Pancreas (tissue), 10 donors: ENCODE measurements at regions not wholly inside any gene's neighbourhood (a gene's known extent, or its start where the extent isn't known, plus 50 kb on each side); places are given as distances from the start of the nearest gene placed in this dataset.

Experiments
- ATAC-seq, 4 donors: fragments of 200-7000 bp; cut with Tn5 transposase; one replicate each; pipeline versions ENCODE4 v1.8.0 to v1.9.1; 2020; ENCODE audit warnings: mild to moderate bottlenecking in 4 of 4, moderate library complexity in 4 of 4
- DNase-seq, 6 donors: peaks; one replicate each; pipeline ENCODE4 v3.0.0-alpha.2; 2020
- FAIRE-seq: peaks from 2 replicates; lab custom pipeline; 2012; peaks lifted over from hg19 to GRCh38; lab: Jason Lieb, UNC
- H3K27ac ChIP-seq, 4 donors: fragments of 200-600 bp; sonication (generic); 1 replicate in 3 of 4; 2 replicates in 1 of 4; pipeline versions ENCODE4 v1.5.0 to v1.8.0; 2020
- H3K27me3 ChIP-seq, 4 donors: fragments of 200-600 bp; one replicate each; pipeline ENCODE4 v1.8.0; 2021
- H3K36me3 ChIP-seq, 3 donors: fragments of 200-600 bp; sonication (generic) in 1 of 3; one replicate each; pipeline versions ENCODE4 v1.5.0 to v1.8.0; 2020 to 2021
- H3K4me1 ChIP-seq, 3 donors: fragments of 200-600 bp; one replicate each; pipeline ENCODE4 v1.8.0; 2021
- H3K4me3 ChIP-seq, 4 donors: fragments of 200-600 bp; sonication (generic) in 2 of 4; one replicate each; pipeline versions ENCODE4 v1.5.0 to v1.8.0; 2020 to 2021
- H3K9me3 ChIP-seq, 4 donors: fragments of 200-600 bp; one replicate each; pipeline ENCODE4 v1.8.0; 2021
- CTCF ChIP-seq, 4 donors: fragments of 200-600 bp; sonication (generic) in 3 of 4; IDR thresholded peaks; one replicate each; pipeline versions ENCODE4 v1.5.0 to v1.8.0; 2021; ENCODE audit warnings: antibody characterized with exemption in 4 of 4
- WGBS, 2 donors: extraction: QIAGEN DNeasy Blood & Tissue Kit; methylation state at CpG; one replicate each; pipeline ENCODE4 v1.1.7; 2013; 5-methylcytosine and 5-hydroxymethylcytosine counted together
- intact Hi-C, 3 donors: fragments of 100-400 bp; cut with DNase I; formaldehyde crosslinking; loops; one replicate each; pipeline versions ENCODE4 v1.11.1 to v1.14.2; 2022
- donor health status: healthy with polysubstance abuse.
- donor health status: DM: no; HTN: no; CAD: no; lungs with moderate emphysema.
- donor health status: DM: no; HTN: no; CAD: no.
- donor health status: control.
- donor health status: control.
- donor health status: Bipolar disorder and iron deficiency.
- donor health status: DM: yes; HTN: yes; CAD: no.
- donor health status: DM: no; HTN: no; CAD: no.
- donor health status: DM: no; HTN: no; CAD: no.
- donor health status: DM: yes; HTN: yes; CAD: no.

GRCh38 chr7:131218727-131219128, 108.9 kb upstream of the MKLN1 start:
- WGBS, 2 donors: 65 to 73% methylated on average over 3 of the region's 3 CpGs
- no peaks in the 10 kb centered on the region for H3K9me3 ChIP-seq
- no peak for TF ChIP-seq CTCF (IDR thresholded peaks at IDR 0.05)
- FAIRE-seq (no peak), DNase-seq (no peak), ATAC-seq (no peak)
- intact Hi-C loops: no loop called here
- H3K27me3 ChIP-seq: no peaks in the 10 kb centered on the region
- no peaks in the 10 kb centered on the region for H3K36me3 ChIP-seq
- H3K27ac ChIP-seq: peak overlapping the region in 2 of 4 donors; percentile 48 to 65
- no peak overlapping the region for H3K4me3 ChIP-seq
- H3K4me1 ChIP-seq: no peaks in the 10 kb centered on the region

- no peak for TF ChIP-seq CTCF (IDR thresholded peaks at IDR 0.05)
- Histone ChIP-seq H3K27ac (peak overlapping the region; percentile 18 to 65 (median 46)), H3K4me3 (no peak overlapping the region), H3K4me1 (no peaks in the 10 kb centered on the region), H3K36me3 (no peaks in the 10 kb centered on the region), H3K9me3 (no peaks in the 10 kb centered on the region), H3K27me3 (no peaks in the 10 kb centered on the region)
- DNase-seq: peak in 2 of 6 donors; percentile 29 to 42
- FAIRE-seq: no peak
- WGBS, 2 donors: 48 to 57% methylated on average over 8 of the region's 8 CpGs
- ATAC-seq: peak; percentile 56 to 91 (median 87)
- intact Hi-C loops: no loop called here
Measured at GRCh38 chr7:131219312-131220041, 108.2 kb upstream of the MKLN1 start.

GRCh38 chr7:131221061-131221460, 106.6 kb upstream of the MKLN1 start:
- DNase-seq (peak in 1 of 6 donors; percentile 27), FAIRE-seq (no peak), ATAC-seq (no peak)
- Histone ChIP-seq H3K4me3 (no peak overlapping the region), H3K27ac (no peak overlapping the region), H3K4me1 (peaks cover 6 to 10% (median 10%) of the 10 kb centered on the region in 3 donors), H3K9me3 (no peaks in the 10 kb centered on the region), H3K27me3 (no peaks in the 10 kb centered on the region), H3K36me3 (no peaks in the 10 kb centered on the region)
- no peak for TF ChIP-seq CTCF (IDR thresholded peaks at IDR 0.05)
- 92 to 96% methylated on average over 3 of the region's 3 CpGs for WGBS, 2 donors
- intact Hi-C loops: no loop called here

GRCh38 chr7:131222171-131222570, 105.5 kb upstream of the MKLN1 start:
- Histone ChIP-seq H3K27ac (no peak overlapping the region), H3K9me3 (no peaks in the 10 kb centered on the region), H3K4me3 (no peak overlapping the region), H3K27me3 (no peaks in the 10 kb centered on the region), H3K36me3 (no peaks in the 10 kb centered on the region), H3K4me1 (peaks cover 10 to 21% (median 11%) of the 10 kb centered on the region in 3 donors)
- FAIRE-seq: no peak
- no peak for ATAC-seq
- no peak for TF ChIP-seq CTCF (IDR thresholded peaks at IDR 0.05)
- intact Hi-C loops: no loop called here
- WGBS, 2 donors: 76 to 84% methylated on average over 2 of the region's 2 CpGs
- no peak for DNase-seq

- Histone ChIP-seq H3K27ac (no peak overlapping the region), H3K4me3 (no peak overlapping the region), H3K27me3 (no peaks in the 10 kb centered on the region), H3K4me1 (peaks cover 10 to 22% (median 11%) of the 10 kb centered on the region in 3 donors), H3K36me3 (no peaks in the 10 kb centered on the region), H3K9me3 (no peaks in the 10 kb centered on the region)
- ATAC-seq (no peak), DNase-seq (no peak), FAIRE-seq (no peak)
- intact Hi-C loops: no loop called here
- TF ChIP-seq CTCF (IDR thresholded peaks at IDR 0.05): no peak
- 95 to 98% methylated on average over 3 of the region's 3 CpGs for WGBS, 2 donors
Measured at GRCh38 chr7:131223151-131223550, 104.5 kb upstream of the MKLN1 start.
